SU-DHL-6 (cell line): ENCODE measurements at regions not wholly inside any gene's neighbourhood (a gene's known extent, or its start where the extent isn't known, plus 50 kb on each side); places are given as distances from the start of the nearest gene placed in this dataset.

ENCODE experiments used
- H2AFZ ChIP-seq: fragments of 200-600 bp; sonication (generic); 2 replicates; pipeline ENCODE4 v1.6.1; 2014; ENCODE audit warnings: low read depth, mild to moderate bottlenecking, moderate library complexity, mixed read lengths, antibody characterized with exemption, low read length; ENCODE audit not compliant: severe bottlenecking
- H3F3A ChIP-seq: fragments of 200-600 bp; shearing (Covaris generic); 2 replicates; pipeline ENCODE4 v1.6.0; 2016; ENCODE audit warnings: antibody characterized with exemption, mild to moderate bottlenecking; ENCODE audit not compliant: insufficient read depth
- H3K27ac ChIP-seq: fragments of 200-600 bp; sonication (generic); 2 replicates; pipeline ENCODE4 v1.5.1; 2016; ENCODE audit warnings: low read depth, mild to moderate bottlenecking, low read length, moderate library complexity, mixed read lengths
- H3K27me3 ChIP-seq: fragments of 200-600 bp; sonication (generic), shearing (Covaris generic); 2 replicates; pipeline ENCODE4 v1.6.0; 2014; ENCODE audit warnings: mild to moderate bottlenecking, low read length
- H3K36me3 ChIP-seq: fragments of 200-600 bp; sonication (generic); 2 replicates; pipeline ENCODE4 v1.6.1; 2014; ENCODE audit warnings: mild to moderate bottlenecking, low read length, mixed read lengths
- H3K4me2 ChIP-seq: fragments of 300-600, 200-600 bp; shearing (Covaris generic), sonication (generic); 2 replicates; pipeline ENCODE4 v1.6.0; 2014; ENCODE audit warnings: low read length, low read depth, mild to moderate bottlenecking; ENCODE audit not compliant: poor library complexity, severe bottlenecking
- H3K4me3 ChIP-seq: fragments of 200-600 bp; sonication (generic); 2 replicates; pipeline ENCODE4 v1.5.1; 2014; ENCODE audit warnings: antibody characterized with exemption, low read length, mild to moderate bottlenecking, mixed read lengths; ENCODE audit not compliant: insufficient read depth, poor library complexity, severe bottlenecking
- H3K79me2 ChIP-seq: fragments of 200-600 bp; sonication (generic); 2 replicates; pipeline ENCODE4 v1.6.1; 2014; ENCODE audit warnings: mild to moderate bottlenecking, low read length, moderate library complexity; ENCODE audit not compliant: insufficient read depth
- H3K9ac ChIP-seq: fragments of 200-600 bp; sonication (generic); 2 replicates; pipeline ENCODE4 v1.7.0; 2014; ENCODE audit warnings: mild to moderate bottlenecking, low read length
- H3K9me2 ChIP-seq: fragments of 200-600 bp; sonication (generic); replicated peaks from 2 replicates; pipeline ENCODE4 v1.6.1; 2014; ENCODE audit warnings: low read length; ENCODE audit not compliant: insufficient read depth
- H3K9me3 ChIP-seq: fragments of 200-600 bp; sonication (generic); 2 replicates; pipeline ENCODE4 v1.6.1; 2014; ENCODE audit warnings: low read length, mixed read lengths; ENCODE audit not compliant: insufficient read depth
- H4K20me1 ChIP-seq: fragments of 200-600 bp; sonication (generic); 2 replicates; pipeline ENCODE4 v1.6.1; 2014; ENCODE audit warnings: low read depth, mild to moderate bottlenecking, antibody characterized with exemption, low read length, moderate library complexity, mixed read lengths
- EZH2phosphoT487 ChIP-seq: fragments of 200-600 bp; sonication (generic), shearing (Covaris generic); conservative IDR thresholded peaks from 2 replicates; pipeline ENCODE4 v1.6.1; 2018; ENCODE audit warnings: mild to moderate bottlenecking, antibody characterized with exemption, low read length, moderate library complexity, mixed read lengths
- TF ChIP-seq, protein P1 (sequence below): fragments of 200-600 bp; sonication (generic); IDR thresholded peaks from one replicate; pipeline ENCODE4 v1.5.1; 2017; ENCODE audit warnings: antibody characterized with exemption, mild to moderate bottlenecking, low read length, moderate library complexity; ENCODE audit not compliant: insufficient read depth, poor library complexity, severe bottlenecking

DNA sequence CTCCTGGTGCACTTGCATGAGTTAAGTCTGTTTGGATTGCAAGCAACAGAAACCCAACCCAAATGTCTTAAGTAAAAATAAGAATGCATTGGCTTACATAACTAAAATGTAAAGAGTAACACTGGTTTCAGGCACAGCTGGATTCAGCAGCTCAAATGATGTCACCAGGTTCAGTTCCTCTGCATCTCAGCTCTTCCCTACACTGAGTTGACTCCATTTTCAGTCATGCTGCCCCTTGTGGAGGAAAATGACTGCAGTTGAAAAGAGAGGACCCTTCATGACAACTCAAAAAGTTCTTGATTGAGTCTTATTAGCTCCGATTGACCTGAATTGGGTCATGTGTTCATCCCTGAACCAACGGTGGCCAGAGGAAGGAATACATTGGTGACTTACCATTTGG lies 138.5 kb upstream of the ABI3BP start:
- Histone ChIP-seq H3K4me2 (no peak overlapping the region), H3F3A (no peaks in the 10 kb centered on the region)
- TF ChIP-seq EZH2phosphoT487 = no peak

DNA sequence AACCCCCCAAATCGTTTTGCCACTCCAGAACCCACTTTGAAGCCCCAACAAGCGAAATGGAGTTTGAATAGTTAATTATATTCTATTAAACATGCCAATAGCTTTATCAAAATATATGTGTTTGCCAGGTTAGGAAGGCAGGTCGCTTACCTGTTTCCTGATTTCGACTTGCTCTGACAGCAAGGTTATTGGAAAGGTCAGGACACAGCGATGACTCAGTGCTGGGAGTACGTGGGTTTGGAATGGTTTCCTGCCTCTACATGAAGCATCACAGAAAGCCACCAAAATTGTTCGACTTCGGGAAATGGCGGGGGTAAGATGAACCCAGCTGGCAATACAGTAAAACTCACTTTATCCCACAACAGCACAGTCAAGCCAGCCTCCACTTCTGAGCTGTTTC lies 135.6 kb upstream of the ABI3BP start:
- H3K4me3 ChIP-seq = no peak overlapping the region
- H3K27ac ChIP-seq = no peak overlapping the region
- TF ChIP-seq, protein P1, sequence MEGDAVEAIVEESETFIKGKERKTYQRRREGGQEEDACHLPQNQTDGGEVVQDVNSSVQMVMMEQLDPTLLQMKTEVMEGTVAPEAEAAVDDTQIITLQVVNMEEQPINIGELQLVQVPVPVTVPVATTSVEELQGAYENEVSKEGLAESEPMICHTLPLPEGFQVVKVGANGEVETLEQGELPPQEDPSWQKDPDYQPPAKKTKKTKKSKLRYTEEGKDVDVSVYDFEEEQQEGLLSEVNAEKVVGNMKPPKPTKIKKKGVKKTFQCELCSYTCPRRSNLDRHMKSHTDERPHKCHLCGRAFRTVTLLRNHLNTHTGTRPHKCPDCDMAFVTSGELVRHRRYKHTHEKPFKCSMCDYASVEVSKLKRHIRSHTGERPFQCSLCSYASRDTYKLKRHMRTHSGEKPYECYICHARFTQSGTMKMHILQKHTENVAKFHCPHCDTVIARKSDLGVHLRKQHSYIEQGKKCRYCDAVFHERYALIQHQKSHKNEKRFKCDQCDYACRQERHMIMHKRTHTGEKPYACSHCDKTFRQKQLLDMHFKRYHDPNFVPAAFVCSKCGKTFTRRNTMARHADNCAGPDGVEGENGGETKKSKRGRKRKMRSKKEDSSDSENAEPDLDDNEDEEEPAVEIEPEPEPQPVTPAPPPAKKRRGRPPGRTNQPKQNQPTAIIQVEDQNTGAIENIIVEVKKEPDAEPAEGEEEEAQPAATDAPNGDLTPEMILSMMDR = no peak
- no peak for TF ChIP-seq EZH2phosphoT487
- H2AFZ ChIP-seq = no peak overlapping the region
- no peak overlapping the region for H3K9ac ChIP-seq
- H3K9me2 ChIP-seq = no peaks in the 10 kb centered on the region
- H3F3A ChIP-seq = no peaks in the 10 kb centered on the region
- no peaks in the 10 kb centered on the region for H3K27me3 ChIP-seq
- no peaks in the 10 kb centered on the region for H3K36me3 ChIP-seq
- H3K79me2 ChIP-seq = no peaks in the 10 kb centered on the region
- H3K4me2 ChIP-seq = no peak overlapping the region
- no peaks in the 10 kb centered on the region for H4K20me1 ChIP-seq
- no peaks in the 10 kb centered on the region for H3K9me3 ChIP-seq

More for the DNA sequence above, 138.5 kb upstream of the ABI3BP start:
- Histone ChIP-seq H3K79me2 (no peaks in the 10 kb centered on the region), H4K20me1 (no peaks in the 10 kb centered on the region), H3K4me3 (no peak overlapping the region), H2AFZ (no peak overlapping the region), H3K36me3 (no peaks in the 10 kb centered on the region), H3K27me3 (no peaks in the 10 kb centered on the region), H3K9me2 (no peaks in the 10 kb centered on the region), H3K9ac (no peak overlapping the region), H3K9me3 (no peaks in the 10 kb centered on the region), H3K27ac (no peak overlapping the region)

DNA sequence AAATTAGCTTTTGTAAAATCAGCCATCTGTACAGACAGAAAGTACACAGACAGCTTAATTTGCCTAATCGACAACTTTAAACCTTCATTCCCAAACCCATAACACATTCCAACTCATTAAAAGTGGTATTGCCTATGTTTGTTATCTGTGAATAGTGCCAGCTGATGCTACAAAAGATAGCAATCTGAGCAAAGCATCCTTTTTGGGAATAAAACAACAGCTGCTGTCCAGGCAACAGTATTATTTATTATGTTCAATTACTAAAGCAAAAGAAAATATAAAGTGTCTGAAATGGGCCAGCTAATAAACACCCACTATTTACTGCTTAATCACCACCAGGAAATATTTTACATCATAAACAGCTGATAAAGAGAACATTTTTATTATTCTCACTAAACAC lies 134.8 kb upstream of the ABI3BP start:
- Histone ChIP-seq H3K9me2 (no peaks in the 10 kb centered on the region), H3K27ac (no peak overlapping the region)
- TF ChIP-seq EZH2phosphoT487 = no peak
- TF ChIP-seq, protein P1 = no peak

DNA sequence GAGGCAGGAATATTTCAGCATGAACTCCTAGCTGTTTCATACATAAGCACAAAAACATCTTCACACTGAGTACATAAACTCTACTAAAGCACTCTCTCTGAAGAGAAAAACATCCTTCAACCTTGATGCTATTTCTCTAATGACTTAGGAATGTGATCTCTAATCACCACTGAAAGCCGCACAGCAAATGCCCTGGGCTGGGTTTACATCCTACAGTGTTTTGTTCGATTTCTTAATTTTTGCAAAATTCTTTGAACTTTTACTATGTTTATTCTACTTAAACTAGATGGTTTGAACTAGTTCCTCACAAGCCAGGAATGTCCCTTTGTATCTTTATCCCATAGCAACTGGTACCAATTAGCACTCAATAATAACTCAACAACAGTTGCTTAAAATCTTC lies 130.9 kb upstream of the ABI3BP start:
- Histone ChIP-seq H2AFZ (no peak overlapping the region), H3K4me2 (no peak overlapping the region), H3K27me3 (no peaks in the 10 kb centered on the region), H3K27ac (no peak overlapping the region), H3K79me2 (no peaks in the 10 kb centered on the region), H4K20me1 (no peaks in the 10 kb centered on the region), H3K9ac (no peak overlapping the region), H3K4me3 (no peak overlapping the region), H3F3A (no peaks in the 10 kb centered on the region), H3K36me3 (no peaks in the 10 kb centered on the region), H3K9me3 (no peaks in the 10 kb centered on the region), H3K9me2 (no peaks in the 10 kb centered on the region)
- TF ChIP-seq EZH2phosphoT487 = no peak
- TF ChIP-seq, protein P1 = no peak

More for the DNA sequence above, 134.8 kb upstream of the ABI3BP start:
- H4K20me1 ChIP-seq = no peaks in the 10 kb centered on the region
- H3K9me3 ChIP-seq = no peaks in the 10 kb centered on the region
- H3K9ac ChIP-seq = no peak overlapping the region
- H3K4me3 ChIP-seq = no peak overlapping the region
- no peak overlapping the region for H2AFZ ChIP-seq
- H3K4me2 ChIP-seq = no peak overlapping the region
- no peaks in the 10 kb centered on the region for H3K36me3 ChIP-seq
- H3F3A ChIP-seq = no peaks in the 10 kb centered on the region
- no peaks in the 10 kb centered on the region for H3K79me2 ChIP-seq
- no peaks in the 10 kb centered on the region for H3K27me3 ChIP-seq
